GM06990 (cell line): ENCODE measurements at regions not wholly inside any gene's neighbourhood (a gene's known extent, or its start where the extent isn't known, plus 50 kb on each side); places are given as distances from the start of the nearest gene placed in this dataset.

ENCODE experiments used
- DNase-seq: peaks from one replicate; pipeline ENCODE4 v3.0.0-alpha.2; 2011; ENCODE audit not compliant: insufficient read length; ENCODE audit errors: extremely low read depth
- H3K27me3 ChIP-seq: replicated peaks from 2 replicates; pipeline ENCODE4 v1.6.0; 2011; ENCODE audit warnings: low read length; ENCODE audit not compliant: control insufficient read depth, insufficient read depth
- H3K36me3 ChIP-seq: 2 replicates; pipeline ENCODE4 v1.5.1; 2011; ENCODE audit warnings: low read length; ENCODE audit not compliant: control insufficient read depth, insufficient read depth
- H3K4me3 ChIP-seq: replicated peaks from 2 replicates; pipeline ENCODE4 v1.5.1; 2011; ENCODE audit warnings: low read depth, mild to moderate bottlenecking, control low read depth, low read length
- CTCF ChIP-seq: IDR thresholded peaks from 2 replicates; pipeline ENCODE4 v1.5.1; 2011; ENCODE audit warnings: low read length, control low read depth, mild to moderate bottlenecking, inconsistent platforms; ENCODE audit not compliant: insufficient read depth, poor library complexity, severe bottlenecking

GRCh38 chr3:18012933-18013332 lies 270.5 kb upstream of the TBC1D5 start:
- Histone ChIP-seq H3K36me3 (no peaks in the 10 kb centered on the region), H3K27me3 (no peaks in the 10 kb centered on the region), H3K4me3 (no peak overlapping the region)
- no peak for DNase-seq
- no peak for TF ChIP-seq CTCF

GRCh38 chr3:18012436-18012835 lies 270.0 kb upstream of the TBC1D5 start:
- TF ChIP-seq CTCF: no peak
- Histone ChIP-seq H3K27me3 (no peaks in the 10 kb centered on the region), H3K36me3 (no peaks in the 10 kb centered on the region), H3K4me3 (no peak overlapping the region)
- no peak for DNase-seq

- Histone ChIP-seq H3K36me3 (no peaks in the 10 kb centered on the region), H3K4me3 (no peak overlapping the region), H3K27me3 (no peaks in the 10 kb centered on the region)
- no peak for DNase-seq
- no peak for TF ChIP-seq CTCF
Observed at GRCh38 chr3:18011387-18011786, 269.0 kb upstream of the TBC1D5 start.

- H3K4me3 ChIP-seq: no peak overlapping the region
- no peaks in the 10 kb centered on the region for H3K36me3 ChIP-seq
- TF ChIP-seq CTCF: no peak
- DNase-seq: no peak
- H3K27me3 ChIP-seq: no peaks in the 10 kb centered on the region
Observed at GRCh38 chr3:18010001-18010400, 267.6 kb upstream of the TBC1D5 start.

- TF ChIP-seq CTCF: no peak
- no peaks in the 10 kb centered on the region for H3K27me3 ChIP-seq
- H3K36me3 ChIP-seq: no peaks in the 10 kb centered on the region
- DNase-seq: no peak
- H3K4me3 ChIP-seq: no peak overlapping the region
Observed at GRCh38 chr3:18008706-18009368, 266.4 kb upstream of the TBC1D5 start.

- no peak for TF ChIP-seq CTCF
- H3K4me3 ChIP-seq: no peak overlapping the region
Observed at GRCh38 chr3:18007980-18008379, 265.5 kb upstream of the TBC1D5 start.

More at GRCh38 chr3:18007980-18008379, 265.5 kb upstream of the TBC1D5 start:
- DNase-seq: no peak
- H3K27me3 ChIP-seq: no peaks in the 10 kb centered on the region
- no peaks in the 10 kb centered on the region for H3K36me3 ChIP-seq
